NCI-H1105 treated with DMSO at 0.1 percent for 48 hours (cell line): ENCODE measurements at regions not wholly inside any gene's neighbourhood (a gene's known extent, or its start where the extent isn't known, plus 50 kb on each side); places are given as distances from the start of the nearest gene placed in this dataset.

Experiments used
- DNase-seq: peaks from one replicate; lab custom pipeline; 2025; lab: John Stamatoyannopoulos, UW

DNA sequence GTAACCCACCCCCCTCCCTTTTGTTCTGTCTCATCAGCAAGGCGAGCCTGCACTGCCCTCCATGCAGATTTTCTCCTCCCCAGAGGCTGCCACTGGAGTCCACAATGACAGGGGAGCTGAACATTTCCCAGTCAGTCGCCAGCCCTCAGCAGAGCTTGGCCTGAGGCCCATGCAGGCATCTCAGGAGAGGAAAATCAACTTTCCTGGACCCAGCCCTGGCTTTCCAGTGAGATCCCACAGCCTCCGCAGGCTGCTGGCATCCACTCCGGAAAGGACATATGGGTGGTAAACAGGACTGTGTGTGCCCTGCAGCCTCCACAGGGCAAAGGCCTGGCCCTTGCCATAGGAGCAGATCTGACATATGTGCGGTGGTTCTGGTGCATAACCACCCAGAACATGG lies 253.8 kb downstream of the TNS1 start:
- no peak for DNase-seq

DNA sequence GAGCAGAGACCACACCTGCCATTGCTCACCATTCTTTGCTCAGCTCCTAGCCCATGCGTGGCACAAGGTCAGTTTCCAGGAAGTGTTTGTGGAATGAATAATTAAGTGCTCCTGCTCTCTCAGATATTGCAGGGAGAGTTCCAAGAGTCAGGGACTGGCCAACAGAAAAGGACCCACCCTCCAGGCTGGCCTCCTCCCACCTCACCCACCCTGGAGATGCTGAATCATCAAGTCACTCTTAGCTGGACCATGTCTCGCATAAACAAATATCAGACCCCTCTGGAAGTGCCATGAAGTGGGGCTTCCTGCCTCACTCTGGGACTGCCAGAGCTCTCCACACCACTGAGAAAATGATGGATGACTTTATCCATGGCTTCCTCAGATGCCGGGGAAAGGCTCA lies 256.0 kb downstream of the TNS1 start:
- no peak for DNase-seq

DNA sequence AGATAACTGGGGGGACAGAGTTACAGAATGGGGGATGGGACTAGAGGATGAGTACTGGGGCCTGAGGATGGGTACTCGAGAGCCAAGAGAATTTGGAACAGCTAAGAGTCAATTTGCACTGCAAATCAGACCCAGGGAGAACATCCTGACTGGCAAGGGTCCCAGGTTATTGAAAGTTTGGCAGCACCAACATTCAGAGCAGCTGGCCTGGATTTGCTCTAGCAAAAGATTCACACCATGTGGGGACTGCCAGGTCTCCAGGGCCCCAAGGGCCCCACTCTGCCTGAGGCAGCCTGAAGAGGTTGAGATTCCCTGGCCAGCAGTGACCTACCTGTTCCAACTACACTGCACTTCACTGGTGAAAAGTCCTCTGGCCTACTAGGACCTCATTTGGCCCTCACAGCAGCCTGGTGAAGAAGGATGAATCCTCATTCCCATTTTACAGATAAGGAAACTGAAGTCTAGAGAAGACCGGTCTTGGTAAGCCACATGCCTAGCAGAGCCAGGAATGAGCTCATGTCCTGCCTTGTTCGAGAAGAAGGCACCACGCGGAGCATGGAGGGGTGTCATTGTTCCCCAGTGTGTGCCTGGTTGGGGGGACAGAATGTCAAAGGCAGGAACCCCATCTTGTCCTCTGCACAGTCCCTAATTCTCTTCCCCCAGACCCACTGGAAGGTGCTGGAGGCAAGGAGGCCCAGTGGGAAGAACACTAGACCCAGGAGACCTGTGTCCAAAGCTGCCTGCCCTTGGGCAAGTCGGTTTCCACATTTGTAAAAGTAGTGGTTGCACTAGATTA lies 258.6 kb downstream of the TNS1 start:
- DNase-seq: no peak

DNA sequence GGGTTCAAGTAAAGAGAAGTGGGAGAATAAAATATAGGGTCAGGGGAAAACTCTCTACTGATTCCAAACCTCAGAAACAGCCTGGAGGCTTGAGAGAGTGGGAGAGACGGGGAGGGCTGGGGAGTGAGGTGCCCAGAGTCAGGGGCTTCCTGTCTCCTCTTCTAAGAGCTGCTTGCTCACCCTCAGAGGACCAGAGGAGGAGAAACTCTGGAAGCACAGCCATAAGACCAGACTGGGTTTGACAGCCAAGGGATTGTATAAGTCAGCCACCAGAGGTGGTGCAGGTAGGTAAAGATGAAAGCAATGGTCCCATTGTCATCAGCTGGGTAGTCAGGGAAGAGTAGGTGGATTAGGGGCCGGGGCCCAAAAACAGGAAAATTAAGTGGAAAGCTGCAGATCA lies 259.4 kb downstream of the TNS1 start:
- no peak for DNase-seq

DNA sequence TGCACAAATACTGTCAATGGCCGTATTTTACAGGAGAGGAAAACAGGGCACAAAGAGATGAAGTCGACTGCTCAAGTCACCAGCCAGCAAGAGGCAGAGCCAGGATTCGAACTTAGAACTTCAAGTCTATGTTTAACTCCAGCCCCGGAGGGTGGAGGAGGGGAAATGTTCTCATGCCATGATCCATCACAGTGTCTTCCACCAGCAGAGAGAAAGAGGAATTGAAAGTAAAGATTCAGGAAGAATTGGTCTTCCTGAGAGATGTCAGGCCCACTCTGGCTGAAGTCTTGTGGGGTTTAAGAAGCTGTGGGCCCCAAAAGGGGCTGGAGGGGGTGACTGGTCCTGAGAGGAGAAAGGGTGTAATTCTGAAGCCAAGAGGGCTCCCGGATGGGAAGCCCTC lies 260.0 kb downstream of the TNS1 start:
- DNase-seq: no peak

DNA sequence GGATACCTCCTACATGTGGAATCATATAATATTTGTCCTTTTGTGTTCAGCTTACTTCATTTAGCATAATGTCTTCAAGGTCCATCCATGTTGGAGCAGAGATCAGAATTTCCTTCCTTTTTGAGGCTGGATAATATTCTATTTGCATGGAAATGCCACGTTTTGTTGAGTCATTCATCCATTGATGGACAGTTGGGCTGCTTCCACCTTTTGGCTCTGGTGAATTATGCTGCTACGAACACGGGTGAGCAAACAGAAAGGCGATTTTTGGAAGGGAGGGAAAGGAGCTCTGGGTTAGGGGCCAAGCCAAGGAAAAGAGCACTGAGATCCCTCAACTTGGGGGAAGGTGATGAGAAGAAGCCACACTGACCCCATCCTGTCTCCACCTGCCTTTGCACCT lies 260.5 kb downstream of the TNS1 start:
- DNase-seq: no peak

DNA sequence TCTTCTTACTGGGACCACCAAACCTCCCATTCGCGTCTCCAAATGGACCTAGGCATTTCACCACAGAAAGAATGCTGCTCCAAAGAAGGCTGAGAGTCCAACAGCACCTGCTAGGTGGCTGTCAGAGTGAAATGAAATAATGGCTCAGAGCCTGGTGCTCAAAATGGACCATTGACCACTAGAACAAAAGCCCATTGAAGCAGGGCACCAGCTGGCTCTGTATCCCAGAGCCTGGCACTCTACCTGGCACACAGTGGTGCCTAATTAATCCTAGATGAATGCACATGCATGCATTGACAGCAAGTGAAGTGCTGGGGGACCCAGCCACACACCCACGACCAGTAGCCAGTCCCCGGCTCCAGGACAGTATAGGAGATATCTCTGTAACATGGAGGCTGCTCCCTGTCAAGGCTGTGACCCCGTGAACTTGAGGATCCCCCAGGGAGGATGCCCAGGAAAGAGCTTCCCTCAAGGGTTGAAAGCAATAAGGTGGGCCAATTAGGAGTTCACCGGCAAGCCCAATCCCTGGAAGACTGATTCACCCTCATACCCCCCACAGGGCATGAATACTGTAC lies 261.3 kb downstream of the TNS1 start:
- DNase-seq: no peak

DNA sequence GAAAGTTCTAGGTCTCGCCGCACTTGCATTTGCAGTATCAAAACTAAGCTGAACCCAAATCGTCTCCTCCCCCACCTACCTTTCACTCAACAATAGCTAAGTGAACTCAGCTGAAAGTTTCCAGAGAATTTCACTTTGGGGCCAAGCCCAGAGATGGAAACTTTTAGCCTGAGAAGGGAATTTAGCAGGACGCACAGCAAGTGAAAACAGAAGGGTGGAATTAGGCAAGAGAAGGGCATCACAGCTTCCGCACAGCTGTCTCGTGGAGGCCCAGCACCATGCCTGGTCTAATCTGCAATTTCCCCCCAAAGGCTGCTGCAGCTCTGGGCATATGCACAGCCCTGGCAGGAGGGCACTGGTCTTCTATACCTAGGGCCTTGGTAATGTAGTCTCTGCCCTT lies 262.0 kb downstream of the TNS1 start:
- no peak for DNase-seq

DNA sequence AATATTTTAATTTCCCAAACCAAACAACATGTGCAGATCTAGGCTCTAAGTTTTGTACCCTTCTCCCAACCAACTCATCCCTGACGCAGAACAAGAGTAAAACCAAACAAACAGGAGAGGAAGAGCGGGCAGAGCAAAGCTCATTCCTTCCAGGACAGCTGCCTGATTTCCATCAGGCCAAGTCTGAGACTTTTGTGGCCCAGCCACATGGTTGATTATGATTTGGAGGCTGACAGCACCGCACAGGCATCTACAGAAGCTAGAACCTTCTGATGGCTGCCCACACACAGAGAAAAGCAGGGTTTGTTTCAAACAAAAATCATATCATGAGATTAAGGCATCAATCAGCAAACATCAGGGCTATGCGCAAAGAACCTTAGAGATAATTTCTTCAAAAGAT lies 262.6 kb downstream of the TNS1 start:
- DNase-seq: no peak

DNA sequence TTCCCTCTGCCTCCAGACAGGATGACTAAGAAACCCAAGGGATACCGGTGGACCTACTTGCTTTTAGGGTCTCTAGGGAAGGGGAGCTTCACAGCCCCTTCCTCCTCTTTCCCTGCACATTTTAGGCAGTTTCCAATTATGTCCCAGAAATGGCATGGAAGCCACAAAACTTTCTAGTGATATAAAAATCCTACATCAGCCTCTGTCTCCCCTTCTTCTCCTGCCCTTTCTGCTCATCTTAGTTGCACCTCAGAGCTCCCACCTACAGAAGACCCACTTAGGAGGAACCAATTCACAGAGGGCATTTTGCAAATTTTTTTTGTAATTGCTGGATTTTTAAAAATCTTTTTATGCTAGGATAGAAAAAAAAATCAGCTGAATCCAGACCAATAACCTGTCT lies 263.1 kb downstream of the TNS1 start:
- no peak for DNase-seq

DNA sequence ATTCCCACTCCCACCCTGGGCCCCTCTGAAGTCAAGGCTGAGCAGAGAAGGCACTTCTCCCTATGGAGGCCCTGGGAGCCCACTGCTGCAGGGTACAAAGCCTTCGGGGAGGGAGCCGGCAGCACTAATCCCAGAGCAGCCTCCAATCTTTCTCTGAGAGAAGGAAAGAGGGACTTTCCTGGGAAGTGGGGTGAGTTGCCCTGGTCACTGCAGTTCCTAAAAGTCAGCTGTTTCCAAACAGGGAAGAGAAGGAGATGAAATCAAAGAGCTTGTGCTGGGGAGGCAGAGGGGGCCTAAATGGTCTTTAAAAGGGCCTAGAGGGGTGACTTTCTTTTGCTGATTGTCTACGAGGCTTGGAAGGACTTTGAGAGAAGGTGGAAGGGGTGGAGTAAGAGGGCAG lies 264.7 kb downstream of the TNS1 start:
- DNase-seq: no peak

DNA sequence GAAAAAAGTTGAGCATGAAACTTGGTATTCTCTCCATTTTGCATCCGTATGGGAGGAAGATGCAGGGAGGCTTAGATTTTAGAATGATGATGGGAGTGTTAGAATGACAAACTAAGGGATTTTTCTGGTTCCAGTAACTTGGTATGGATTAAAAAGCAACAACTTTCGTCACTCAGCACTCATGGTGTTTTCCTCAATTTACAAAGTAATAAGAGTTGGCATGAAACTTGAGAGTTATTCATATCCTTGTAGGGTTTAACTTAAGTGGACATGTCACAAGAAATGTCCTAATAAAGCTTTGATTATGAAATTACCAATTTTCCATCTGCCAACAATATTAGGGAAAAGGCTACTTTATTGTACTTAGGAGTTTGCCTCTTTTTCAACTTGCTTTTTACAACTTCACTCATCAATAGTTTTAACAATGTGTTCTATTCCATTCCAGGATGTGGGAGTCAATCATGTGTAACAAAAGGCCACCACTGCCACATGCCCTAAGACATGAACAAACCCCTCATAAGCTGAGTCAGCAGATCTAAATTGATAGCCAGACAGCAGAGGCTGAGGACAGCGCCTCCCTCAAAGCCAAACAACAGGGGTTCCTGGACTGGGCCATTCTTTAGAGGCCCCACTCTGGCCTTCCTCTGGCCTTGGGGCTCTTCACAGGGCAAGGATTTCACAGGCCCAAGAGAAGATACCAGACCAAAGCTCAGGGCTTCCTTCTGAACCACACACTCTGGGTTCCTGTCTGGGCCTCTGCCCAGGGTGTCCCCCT lies 265.8 kb downstream of the TNS1 start:
- DNase-seq: no peak

DNA sequence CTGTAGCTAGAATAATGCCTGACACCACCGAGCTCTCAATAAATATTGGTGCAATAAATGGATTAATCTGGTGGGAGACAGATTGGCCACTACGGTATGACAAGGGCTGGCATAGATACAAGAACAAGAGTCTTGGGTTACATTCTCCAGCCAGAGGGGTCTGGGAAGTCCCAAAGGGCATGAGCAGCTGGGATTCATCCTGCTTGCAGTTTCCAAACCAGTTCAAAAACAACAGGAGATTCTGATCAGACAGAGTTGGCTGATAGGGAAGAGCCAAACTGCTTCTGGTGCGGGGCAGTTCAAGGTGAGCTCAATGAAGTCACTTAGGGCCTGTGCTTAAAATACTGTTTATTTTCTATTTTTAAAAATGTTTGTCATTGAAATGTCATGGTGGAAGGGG lies 266.9 kb downstream of the TNS1 start:
- DNase-seq: no peak

DNA sequence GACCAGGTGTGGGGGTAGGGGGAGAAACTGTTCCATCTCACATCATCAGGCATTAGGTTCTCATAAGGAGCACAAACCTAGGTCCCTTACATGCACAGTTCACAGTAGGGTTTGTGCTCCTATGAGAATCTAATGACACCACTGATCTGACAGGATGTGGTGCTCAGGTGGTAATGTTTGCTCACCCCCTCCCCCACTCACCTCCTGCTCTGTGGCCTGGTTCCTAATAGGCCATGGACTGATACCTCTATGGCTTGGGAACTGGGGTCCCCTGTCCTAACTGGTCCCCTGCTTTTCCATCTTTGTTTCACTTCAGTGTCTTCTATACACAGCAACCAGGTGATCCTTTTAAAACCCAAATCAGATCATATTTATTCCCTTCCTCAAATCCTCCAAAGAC lies 267.8 kb downstream of the TNS1 start:
- DNase-seq: no peak

DNA sequence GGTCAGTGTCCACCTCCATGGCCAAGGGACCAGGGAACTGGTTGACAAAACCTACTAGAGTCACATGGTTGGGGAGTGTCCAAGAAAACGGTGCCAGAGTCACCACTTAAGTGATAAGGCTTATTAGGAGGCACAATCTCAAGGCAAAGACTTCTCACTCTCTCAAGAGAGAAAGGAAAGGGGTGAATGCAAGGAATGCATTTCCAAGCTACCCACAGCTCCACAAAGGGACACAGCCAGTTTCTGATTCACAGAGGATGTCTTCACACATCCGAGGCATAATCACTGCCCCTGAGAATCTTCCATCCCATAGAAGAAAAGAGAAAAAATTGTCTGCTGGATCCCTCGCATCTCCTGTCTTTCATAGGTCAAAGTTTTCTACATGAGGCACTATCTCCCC lies 269.3 kb downstream of the TNS1 start:
- DNase-seq: no peak

DNA sequence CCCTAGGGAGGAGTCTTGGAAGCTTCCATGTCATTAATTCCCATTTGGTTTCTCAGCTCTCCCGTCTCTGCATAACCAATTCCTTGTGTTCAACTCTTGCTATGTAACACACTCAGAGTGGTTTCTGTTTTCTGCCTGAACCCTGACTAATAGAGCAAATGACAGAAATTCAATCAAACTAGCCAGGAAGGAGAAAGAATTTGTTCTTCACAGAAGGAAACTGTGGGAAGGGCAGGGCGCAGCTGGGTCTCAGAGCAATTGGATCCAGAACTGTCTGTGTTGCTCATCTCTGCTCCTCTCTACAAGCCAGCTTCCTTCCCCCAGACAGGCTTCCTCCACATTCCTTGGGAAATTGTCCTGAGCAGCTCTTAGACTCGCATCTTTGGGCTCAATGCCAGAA lies 269.8 kb downstream of the TNS1 start:
- DNase-seq: no peak

DNA sequence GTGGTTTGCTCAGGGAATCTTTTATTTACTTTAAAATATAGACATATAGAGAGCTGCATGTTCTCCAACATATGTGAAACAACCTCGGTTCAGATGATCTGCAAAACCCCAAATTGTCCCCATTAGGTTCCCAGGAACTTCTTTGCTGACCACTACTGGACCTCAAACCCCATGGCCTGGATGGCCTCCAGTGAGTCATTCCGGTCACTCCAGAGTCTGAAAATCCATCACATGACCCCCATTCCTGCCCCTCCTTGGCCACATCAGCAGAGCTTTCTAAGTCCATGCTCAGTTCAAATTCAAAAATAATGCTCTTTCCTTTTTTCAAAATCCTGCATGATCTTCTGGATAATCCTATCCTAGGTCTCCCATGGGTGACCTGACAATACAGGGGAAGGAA lies 271.0 kb downstream of the TNS1 start:
- no peak for DNase-seq

DNA sequence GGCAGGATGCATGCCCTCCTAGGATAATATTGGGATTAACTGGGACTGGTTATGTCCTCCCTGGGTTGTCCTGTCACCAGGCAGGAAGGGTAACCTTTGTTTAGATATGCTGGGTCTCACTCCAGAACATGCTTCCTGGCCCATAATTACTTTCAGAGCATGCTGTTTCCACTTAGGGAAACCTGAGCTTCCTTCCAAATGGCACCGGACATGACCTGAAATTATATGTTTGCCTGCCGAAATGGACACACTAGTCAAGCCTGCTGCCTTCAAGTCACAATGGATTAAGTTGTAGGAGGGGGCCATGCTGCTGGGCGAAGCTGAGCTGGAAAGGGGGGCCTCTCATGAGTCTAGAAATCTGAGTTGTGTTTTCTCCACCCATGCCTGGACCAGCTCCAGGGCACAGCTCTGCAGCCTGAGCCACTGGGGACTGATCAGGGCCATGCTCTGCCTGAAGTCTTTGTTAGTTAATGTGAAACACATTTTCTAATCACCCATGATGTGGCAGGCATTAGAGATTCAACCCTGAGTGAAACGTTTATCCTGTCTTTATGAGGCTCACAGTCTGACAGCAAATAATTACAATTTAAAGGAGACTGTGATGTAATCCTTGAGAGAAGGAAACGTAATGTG lies 273.3 kb downstream of the TNS1 start:
- DNase-seq: no peak

DNA sequence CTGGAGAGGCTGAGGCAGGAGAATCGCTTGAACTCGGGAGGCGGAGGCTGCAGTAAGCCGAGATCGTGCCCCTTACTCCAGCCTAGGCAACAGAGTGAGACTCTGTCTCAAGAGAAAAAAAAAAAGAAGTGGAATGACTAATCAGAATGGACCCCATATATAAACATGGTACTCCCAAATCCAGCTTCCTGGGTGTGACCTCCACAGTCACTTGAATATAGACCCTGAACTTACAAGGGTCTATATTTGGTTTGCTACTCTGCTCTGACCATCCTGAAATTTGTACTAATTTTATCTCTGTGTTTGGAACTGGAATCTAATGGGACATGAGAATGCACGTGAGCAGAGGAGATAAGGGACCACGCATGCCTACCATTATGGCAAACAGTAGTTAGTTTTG lies 275.0 kb downstream of the TNS1 start:
- no peak for DNase-seq

DNA sequence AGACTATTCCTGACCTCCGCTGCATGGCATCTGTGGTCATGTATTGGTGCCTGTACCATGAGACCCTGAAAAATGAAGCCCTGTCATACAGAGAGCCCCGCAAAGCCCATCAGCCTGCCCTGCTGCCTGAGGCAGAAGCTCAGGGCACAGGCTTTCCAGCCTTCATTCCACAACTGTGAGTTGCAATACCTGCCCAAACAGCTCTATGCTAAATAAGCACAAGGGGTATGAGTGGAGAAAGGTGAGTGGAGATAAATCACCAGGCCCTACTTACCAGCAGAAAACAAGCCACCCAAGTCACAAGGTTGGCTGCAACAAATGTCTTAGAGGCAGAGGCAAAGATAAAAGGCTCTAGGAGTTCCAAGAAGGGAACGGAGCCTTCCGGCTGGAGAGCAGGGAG lies 277.4 kb downstream of the TNS1 start:
- DNase-seq: no peak

DNA sequence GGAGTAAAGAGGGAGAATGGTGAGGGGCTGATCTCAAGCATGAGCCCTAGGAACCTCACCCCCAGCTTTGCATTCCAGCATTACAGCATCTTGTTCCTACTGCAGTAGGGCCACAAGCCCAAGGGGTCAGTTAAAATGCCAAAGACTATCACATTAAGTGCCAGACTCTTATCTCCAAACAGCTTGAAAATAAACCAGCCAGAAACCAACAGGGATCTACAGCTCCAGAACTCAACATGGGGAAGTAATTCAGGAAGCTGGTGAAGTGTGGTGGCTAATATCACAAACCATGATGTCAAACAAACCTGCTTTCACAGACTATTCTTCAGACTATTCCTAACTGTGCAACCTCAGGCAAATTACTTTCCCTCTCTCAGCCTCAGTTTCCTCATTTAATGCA lies 278.3 kb downstream of the TNS1 start:
- DNase-seq: no peak

DNA sequence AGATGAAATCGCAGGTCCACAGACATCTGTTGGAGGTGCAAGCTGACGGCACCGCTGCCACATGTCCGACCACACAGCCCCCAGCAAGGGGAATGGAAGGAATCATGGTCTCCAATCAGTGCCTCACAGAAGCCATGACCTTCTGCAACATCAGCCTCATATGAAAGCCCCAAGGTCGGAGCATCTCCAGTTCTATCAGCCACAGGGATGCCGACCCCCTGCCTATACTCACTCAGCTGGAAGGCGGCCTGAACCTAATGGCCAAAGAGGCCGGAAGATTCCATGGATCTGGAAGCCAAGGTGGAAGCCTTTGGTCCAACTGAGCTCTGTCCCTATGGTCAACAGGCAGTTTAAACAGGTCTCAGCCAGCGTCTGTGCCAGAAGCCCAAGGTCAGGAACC lies 278.8 kb downstream of the TNS1 start:
- DNase-seq: no peak

DNA sequence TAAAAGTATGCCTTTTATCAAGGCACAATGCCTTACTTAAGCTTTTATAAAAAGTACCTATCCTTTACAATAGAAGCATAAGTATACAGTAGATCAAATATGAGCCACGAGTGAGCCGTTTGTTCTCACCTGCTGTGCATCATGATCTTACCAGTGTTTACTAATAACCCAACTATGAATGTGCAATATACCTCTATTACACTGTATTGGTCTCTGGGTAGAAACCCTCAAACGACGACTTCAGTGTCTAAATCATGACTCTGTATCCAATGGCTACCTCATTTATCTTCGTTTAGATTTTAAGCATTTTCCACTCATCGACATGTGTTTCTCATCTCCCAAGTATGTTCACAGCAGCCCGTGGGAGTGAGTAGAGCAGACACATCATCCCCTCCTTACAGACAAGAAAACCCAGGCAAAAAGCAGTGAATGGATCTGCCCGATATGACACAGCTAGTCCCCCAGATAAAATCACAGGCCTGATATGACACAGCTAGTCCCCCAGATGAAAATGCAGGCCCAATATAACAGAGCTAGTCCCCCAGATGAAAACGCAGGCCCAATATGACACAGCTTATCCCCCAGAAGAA lies 279.8 kb downstream of the TNS1 start:
- DNase-seq: no peak
